IMR-90 (cell line): ENCODE measurements at regions not wholly inside any gene's neighbourhood (a gene's known extent, or its start where the extent isn't known, plus 50 kb on each side); places are given as distances from the start of the nearest gene placed in this dataset.

Source experiments
- ATAC-seq: fragments of 200-7000 bp; cut with Tn5 transposase; 2 replicates; pipeline ENCODE4 v1.9.1; 2020; ENCODE audit warnings: low read depth, mild to moderate bottlenecking, moderate library complexity
- BruUV-seq: library from RNA; stranded (reverse); fragments of 400-500 nt; replicated peaks from 2 replicates; lab custom pipeline; 2021; lab: Mats Ljungman, UMichigan
- CTCF ChIA-PET: fragments of 300-600 bp; formaldehyde crosslinking; extraction: SDS; loops from one replicate; lab custom pipeline; 2021; ENCODE audit warnings: antibody characterized with exemption; lab: Yijun Ruan, JAX
- POLR2A ChIA-PET: fragments of 300-600 bp; sonication (Branson Sonifier 250); formaldehyde crosslinking; loops from one replicate; lab custom pipeline; 2022; ENCODE audit warnings: antibody characterized with exemption; ENCODE audit not compliant: unreplicated experiment; lab: Charles Lee
- DNase-seq: peaks from one replicate; pipeline ENCODE4 v3.0.0; 2013
- H2AFZ ChIP-seq: replicated peaks from 2 replicates; pipeline ENCODE3; 2013; ENCODE audit warnings: low read length, mild to moderate bottlenecking; ENCODE audit not compliant: poor library complexity
- H2AK5ac ChIP-seq: 2 replicates; pipeline ENCODE4 v1.6.1; 2013; ENCODE audit warnings: low read depth, low read length, inconsistent platforms
- H2AK9ac ChIP-seq: replicated peaks from 2 replicates; pipeline ENCODE3; 2013; ENCODE audit warnings: mild to moderate bottlenecking, low read depth, low read length, moderate library complexity; ENCODE audit not compliant: poor library complexity
- H2BK120ac ChIP-seq: 2 replicates; pipeline ENCODE4 v1.6.1; 2013; ENCODE audit warnings: low read depth, low read length, inconsistent platforms
- H2BK15ac ChIP-seq: 3 replicates; pipeline ENCODE4 v1.6.1; 2013; ENCODE audit warnings: low read depth, low read length, inconsistent platforms
- H2BK20ac ChIP-seq: 2 replicates; pipeline ENCODE4 v1.6.1; 2013; ENCODE audit warnings: low read depth, mild to moderate bottlenecking, inconsistent platforms, low read length, moderate library complexity
- H2BK5ac ChIP-seq: 2 replicates; pipeline ENCODE4 v1.6.1; 2013; ENCODE audit warnings: mild to moderate bottlenecking, low read depth, low read length, inconsistent platforms; ENCODE audit not compliant: poor library complexity, severe bottlenecking
- H3K14ac ChIP-seq: replicated peaks from 2 replicates; pipeline ENCODE4 v1.6.1; 2013; ENCODE audit warnings: low read depth, low read length, inconsistent platforms
- H3K18ac ChIP-seq: 2 replicates; pipeline ENCODE4 v1.6.1; 2013; ENCODE audit warnings: low read depth, low read length, control low read depth
- H3K23ac ChIP-seq: 2 replicates; pipeline ENCODE4 v1.6.1; 2013; ENCODE audit warnings: low read depth, low read length, inconsistent platforms
- H3K27ac ChIP-seq: 2 replicates; pipeline ENCODE4 v1.5.1; 2013; ENCODE audit warnings: mild to moderate bottlenecking, control low read depth, low read length; ENCODE audit not compliant: insufficient read depth
- H3K27me3 ChIP-seq: 2 replicates; pipeline ENCODE4 v1.6.1; 2013; ENCODE audit warnings: low read length; ENCODE audit not compliant: control insufficient read depth, insufficient read depth
- H3K36me3 ChIP-seq: 2 replicates; pipeline ENCODE4 v1.6.1; 2013; ENCODE audit warnings: low read length, mixed read lengths; ENCODE audit not compliant: control insufficient read depth, insufficient read depth
- H3K4ac ChIP-seq: 2 replicates; pipeline ENCODE4 v1.6.1; 2013; ENCODE audit warnings: low read depth, low read length, inconsistent platforms
- H3K4me1 ChIP-seq: 2 replicates; pipeline ENCODE4 v1.6.1; 2013; ENCODE audit warnings: low read length, mixed read lengths; ENCODE audit not compliant: control insufficient read depth, insufficient read depth
- H3K4me2 ChIP-seq: 2 replicates; pipeline ENCODE4 v1.6.1; 2013; ENCODE audit warnings: low read depth, mild to moderate bottlenecking, control low read depth, low read length, moderate library complexity
- H3K4me3 ChIP-seq: 2 replicates; pipeline ENCODE4 v1.5.1; 2013; ENCODE audit warnings: low read depth, mild to moderate bottlenecking, control low read depth, low read length, moderate library complexity; ENCODE audit not compliant: insufficient read depth
- H3K56ac ChIP-seq: 2 replicates; pipeline ENCODE4 v1.6.1; 2013; ENCODE audit warnings: low read length, inconsistent platforms; ENCODE audit not compliant: insufficient read depth; ENCODE audit errors: extremely low read depth
- H3K79me1 ChIP-seq, 2 experiments: 2 replicates each; pipeline ENCODE4 v1.6.1; 2013; ENCODE audit warnings: low read length in 2 of 2, inconsistent platforms in 1 of 2, low read depth in 1 of 2
- H3K9ac ChIP-seq: 2 replicates; pipeline ENCODE4 v1.6.1; 2013; ENCODE audit warnings: low read depth, low read length, control low read depth
- H3K9me1 ChIP-seq: 2 replicates; pipeline ENCODE4 v1.6.1; 2013; ENCODE audit warnings: low read length, inconsistent platforms; ENCODE audit not compliant: insufficient read depth
- H3K9me3 ChIP-seq: 2 replicates; pipeline ENCODE4 v1.6.1; 2013; ENCODE audit warnings: low read length; ENCODE audit not compliant: control insufficient read depth, insufficient read depth
- H4K20me1 ChIP-seq: 2 replicates; pipeline ENCODE4 v1.6.1; 2013; ENCODE audit warnings: low read length, inconsistent platforms; ENCODE audit not compliant: insufficient read depth
- H4K5ac ChIP-seq: 2 replicates; pipeline ENCODE4 v1.6.1; 2013; ENCODE audit warnings: mild to moderate bottlenecking, low read depth, low read length, control low read depth
- H4K8ac ChIP-seq, 2 experiments: 2 replicates each; pipeline ENCODE4 v1.6.1; 2013; ENCODE audit warnings: low read depth in 2 of 2, low read length in 2 of 2, control low read depth in 1 of 2, inconsistent platforms in 1 of 2
- H4K91ac ChIP-seq: 2 replicates; pipeline ENCODE4 v1.6.1; 2013; ENCODE audit warnings: low read depth, low read length, inconsistent platforms; ENCODE audit not compliant: insufficient read depth
- MAZ ChIP-seq: IDR thresholded peaks from 2 replicates; pipeline ENCODE4 v1.6.1; 2012; ENCODE audit warnings: low read depth, mild to moderate bottlenecking, low read length, improper control_type of control experiment, moderate library complexity, borderline replicate concordance
- WGBS, 2 experiments: methylation state at CpG; one replicate each; pipeline versions ENCODE4 v1.1.5 to v1.1.7; 2013; ENCODE audit warnings: missing lambda C conversion rate in 2 of 2; ENCODE audit not compliant: insufficient read length in 1 of 2; ENCODE audit errors: extremely low coverage in 2 of 2; 5-methylcytosine and 5-hydroxymethylcytosine counted together
- dilution Hi-C: fragments of 300-500 bp; cut with HindIII; formaldehyde crosslinking; loops from one replicate; pipeline ENCODE4 v1.14.3; 2018; ENCODE audit warnings: low sequenced_read_pairs; ENCODE audit not compliant: unreplicated experiment
- in situ Hi-C: fragments of 300-500 bp; cut with MboI; formaldehyde crosslinking; loops from 3 replicates; pipeline ENCODE4 v1.14.3; 2019; ENCODE audit warnings: low sequenced_read_pairs, inconsistent platforms, mixed read lengths
- intact Hi-C: fragments of 100-400 bp; cut with micrococcal nuclease; formaldehyde crosslinking; loops from 2 replicates; pipeline ENCODE4 v1.10.0; 2022

DNA sequence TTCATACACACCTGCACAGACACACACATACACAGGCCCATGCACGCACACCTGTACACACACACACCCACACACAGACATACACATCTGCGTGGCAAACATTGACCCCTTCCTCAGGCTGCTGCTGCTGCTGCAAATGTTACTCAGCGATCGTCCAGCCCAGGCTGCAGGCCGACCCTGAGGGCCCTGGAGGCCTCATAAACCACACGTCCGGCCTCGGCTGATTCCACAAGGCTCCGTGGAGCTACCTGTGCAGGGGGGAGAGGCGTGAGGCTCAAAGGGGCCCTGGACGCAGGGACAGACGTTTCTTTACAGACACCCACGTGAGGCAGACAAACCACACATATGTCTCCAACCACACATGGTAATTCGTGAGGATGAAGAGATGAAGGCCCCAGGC lies 53.9 kb upstream of the PPP2R3B start:
- peaks cover 14% of the 10 kb centered on the region for H3K9me3 ChIP-seq
- BruUV-seq = no TSS peak

More for the DNA sequence above, 53.9 kb upstream of the PPP2R3B start:
- ATAC-seq (no peak), DNase-seq (no peak)
- no peak overlapping the region for H3K18ac ChIP-seq
- no peak overlapping the region for H3K56ac ChIP-seq
- H2BK5ac ChIP-seq = no peak overlapping the region
- intact Hi-C loops = no loop called here
- H2BK15ac ChIP-seq = no peak overlapping the region
- H3K9me1 ChIP-seq = no peaks in the 10 kb centered on the region
- H2AFZ ChIP-seq = no peak overlapping the region
- H3K4me2 ChIP-seq = no peak overlapping the region
- H2AK5ac ChIP-seq = no peak overlapping the region
- H3K4me3 ChIP-seq = no peak overlapping the region
- H2BK20ac ChIP-seq = no peak overlapping the region
- no peaks in the 10 kb centered on the region for H3K4me1 ChIP-seq
- H3K79me1 ChIP-seq = no peaks in the 10 kb centered on the region
- no peak overlapping the region for H4K91ac ChIP-seq
- H2BK120ac ChIP-seq = no peak overlapping the region
- 69% methylated on average over 3 of the region's 14 CpGs; no CpG with 5 or more reads in 1 of the 2 experiments for WGBS, 2 experiments
- H3K14ac ChIP-seq = no peak overlapping the region
- in situ Hi-C loops = no loop called here
- peaks cover 4% of the 10 kb centered on the region for H3K27me3 ChIP-seq
- no peak overlapping the region for H2AK9ac ChIP-seq
- H3K4ac ChIP-seq = no peak overlapping the region
- no peak overlapping the region for H3K9ac ChIP-seq
- no peak overlapping the region for H3K23ac ChIP-seq
- no peak for TF ChIP-seq MAZ
- no peak overlapping the region for H3K27ac ChIP-seq
- dilution Hi-C loops = no loop called here
- H4K20me1 ChIP-seq = no peaks in the 10 kb centered on the region
- no peak overlapping the region for H4K8ac ChIP-seq
- POLR2A ChIA-PET = no interaction called here
- CTCF ChIA-PET = no interaction called here
- H3K36me3 ChIP-seq = no peaks in the 10 kb centered on the region
- H4K5ac ChIP-seq = no peak overlapping the region
